Spleen (tissue), 11 donors: ENCODE measurements at regions not wholly inside any gene's neighbourhood (a gene's known extent, or its start where the extent isn't known, plus 50 kb on each side); places are given as distances from the start of the nearest gene placed in this dataset.

Experiments used
- DNase-seq: peaks from one replicate; pipeline ENCODE4 v3.0.0-alpha.2; 2020
- H3K27ac ChIP-seq, 8 donors: fragments of 200-600 bp; sonication (generic) in 7 of 8; 1 replicate in 4 of 8; 2 replicates in 4 of 8; pipeline versions ENCODE4 v1.5.0 to v1.8.0; 2016 to 2021; ENCODE audit warnings: inconsistent platforms in 4 of 8, mild to moderate bottlenecking in 4 of 8, moderate library complexity in 1 of 8
- H3K27me3 ChIP-seq, 7 donors: fragments of 200-600 bp; sonication (generic) in 6 of 7; replicated peaks in 1 of 7; 1 replicate in 4 of 7; 2 replicates in 3 of 7; pipeline versions ENCODE4 v1.5.0 to v1.8.0; 2016 to 2021; ENCODE audit warnings: inconsistent platforms in 3 of 7, mild to moderate bottlenecking in 1 of 7
- H3K36me3 ChIP-seq, 6 donors: fragments of 200-600 bp; sonication (generic) in 5 of 6; 1 replicate in 4 of 6; 2 replicates in 2 of 6; pipeline versions ENCODE4 v1.5.0 to v1.8.0; 2016 to 2021; ENCODE audit warnings: inconsistent platforms in 2 of 6
- H3K4me1 ChIP-seq, 6 donors: fragments of 200-600 bp; sonication (generic) in 5 of 6; 1 replicate in 3 of 6; 2 replicates in 3 of 6; pipeline versions ENCODE4 v1.5.0 to v1.8.0; 2016 to 2021; ENCODE audit warnings: inconsistent platforms in 3 of 6
- H3K4me3 ChIP-seq, 8 donors: fragments of 200-600 bp; sonication (generic) in 7 of 8; 1 replicate in 4 of 8; 2 replicates in 4 of 8; pipeline versions ENCODE4 v1.5.0 to v1.8.0; 2016 to 2021; ENCODE audit warnings: inconsistent platforms in 4 of 8, mild to moderate bottlenecking in 4 of 8, moderate library complexity in 2 of 8
- H3K9me3 ChIP-seq, 8 donors: fragments of 200-600 bp; sonication (generic) in 7 of 8; 1 replicate in 4 of 8; 2 replicates in 4 of 8; pipeline versions ENCODE4 v1.5.0 to v1.8.0; 2016 to 2021; ENCODE audit warnings: inconsistent platforms in 4 of 8
- POLR2A ChIP-seq, 3 donors: fragments of 450-650 bp; IDR thresholded peaks; one replicate each; pipeline ENCODE4 v1.5.1; 2017; ENCODE audit warnings: antibody characterized with exemption in 3 of 3, mild to moderate bottlenecking in 1 of 3
- POLR2AphosphoS5 ChIP-seq, 3 donors: sonication (generic); formaldehyde crosslinking; IDR thresholded peaks; one replicate each; pipeline ENCODE4 v1.5.1; 2017; ENCODE audit warnings: antibody characterized with exemption in 3 of 3
- WGBS, 5 donors: extraction: QIAGEN DNeasy Blood & Tissue Kit in 3 of 5; methylation state at CpG; one replicate each; pipeline versions ENCODE4 v1.1.5 to v1.1.7; 2013 to 2018; 5-methylcytosine and 5-hydroxymethylcytosine counted together
- intact Hi-C: fragments of 100-400 bp; cut with DNase I; formaldehyde crosslinking; loops from one replicate; pipeline ENCODE4 v1.15.0; 2023; ENCODE audit warnings: low total_unique reads
- microRNA-seq, 3 donors: library from miRNA; unstranded; fragments of <30 nt; microRNA quantifications; one replicate each; pipeline versions ENCODE4 to v1.1.0, GENCODE V29; 2019 to 2020
- small RNA-seq, 4 donors: library from RNA; depleted of rRNA; stranded (forward); fragments of <200 nt; gene quantifications; one replicate each; pipeline ENCODE3, GENCODE V24; 2016
- TF ChIP-seq, protein P1 (sequence below), 11 experiments: fragments of 200-600 bp in 7 of 11; fragments of 450-650 bp in 4 of 11; sonication (generic) in 4 of 11; IDR thresholded peaks in 8 of 11; conservative IDR thresholded peaks in 3 of 11; 1 replicate in 7 of 11; 2 replicates in 4 of 11; pipeline versions ENCODE4 v1.4.0 to v1.8.0; 2016 to 2021; ENCODE audit warnings: antibody characterized with exemption in 11 of 11, inconsistent platforms in 4 of 11, mild to moderate bottlenecking in 1 of 11
- donor health status: healthy with polysubstance abuse.
- donor health status: DM: no; HTN: no; CAD: no; lungs with moderate emphysema.
- donor health status: DM: no; HTN: no; CAD: no.
- donor health status: Bipolar disorder and iron deficiency.
- donor health status: healthy.
- donor health status: DM: no; HTN: no; CAD: no.
- donor health status: DM: yes; HTN: yes; CAD: no.

DNA sequence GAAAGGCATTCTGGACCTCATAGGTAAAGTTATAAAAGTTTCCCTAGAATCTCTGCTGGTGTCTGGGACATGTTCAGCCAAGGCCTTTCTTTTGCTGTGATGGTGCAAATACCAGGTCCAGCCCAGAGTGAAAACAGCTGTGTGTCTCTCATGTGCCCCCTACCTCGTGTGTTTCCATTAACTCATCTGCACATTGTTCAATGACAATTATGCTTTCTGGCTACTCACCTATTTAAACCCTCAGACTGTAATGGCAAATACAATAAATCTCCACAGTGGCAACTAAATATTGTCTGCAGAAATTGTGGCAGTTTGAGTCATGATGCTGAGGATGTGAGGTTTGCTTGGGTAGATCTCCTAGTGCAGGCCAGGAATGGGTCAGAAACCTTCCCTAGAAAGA lies 53.1 kb upstream of the GALNT15 start:
- intact Hi-C loops, result no loop called here
- DNase-seq, result no peak
- WGBS, 5 donors, result 28 to 63% (median 32%) methylated on average over 1 of the region's 1 CpG
- H3K27me3 ChIP-seq, result no peaks in the 10 kb centered on the region
- no peak overlapping the region for H3K4me3 ChIP-seq
- peak overlapping the region in 1 of 8 donors; percentile 16 for H3K27ac ChIP-seq
- TF ChIP-seq POLR2AphosphoS5 (IDR thresholded peaks at IDR 0.05), result no peak
- no peak for TF ChIP-seq POLR2A (IDR thresholded peaks at IDR 0.05)
- TF ChIP-seq, protein P1, sequence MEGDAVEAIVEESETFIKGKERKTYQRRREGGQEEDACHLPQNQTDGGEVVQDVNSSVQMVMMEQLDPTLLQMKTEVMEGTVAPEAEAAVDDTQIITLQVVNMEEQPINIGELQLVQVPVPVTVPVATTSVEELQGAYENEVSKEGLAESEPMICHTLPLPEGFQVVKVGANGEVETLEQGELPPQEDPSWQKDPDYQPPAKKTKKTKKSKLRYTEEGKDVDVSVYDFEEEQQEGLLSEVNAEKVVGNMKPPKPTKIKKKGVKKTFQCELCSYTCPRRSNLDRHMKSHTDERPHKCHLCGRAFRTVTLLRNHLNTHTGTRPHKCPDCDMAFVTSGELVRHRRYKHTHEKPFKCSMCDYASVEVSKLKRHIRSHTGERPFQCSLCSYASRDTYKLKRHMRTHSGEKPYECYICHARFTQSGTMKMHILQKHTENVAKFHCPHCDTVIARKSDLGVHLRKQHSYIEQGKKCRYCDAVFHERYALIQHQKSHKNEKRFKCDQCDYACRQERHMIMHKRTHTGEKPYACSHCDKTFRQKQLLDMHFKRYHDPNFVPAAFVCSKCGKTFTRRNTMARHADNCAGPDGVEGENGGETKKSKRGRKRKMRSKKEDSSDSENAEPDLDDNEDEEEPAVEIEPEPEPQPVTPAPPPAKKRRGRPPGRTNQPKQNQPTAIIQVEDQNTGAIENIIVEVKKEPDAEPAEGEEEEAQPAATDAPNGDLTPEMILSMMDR (IDR thresholded peaks at IDR 0.05 in 8 of 11, conservative IDR thresholded peaks at IDR 0.05 in 3 of 11), result no peak
- H3K36me3 ChIP-seq, result no peaks in the 10 kb centered on the region
- peaks cover 0 to 3% (median 0%) of the 10 kb centered on the region in 8 donors for H3K9me3 ChIP-seq
- H3K4me1 ChIP-seq, result peaks cover 0 to 7% (median 0%) of the 10 kb centered on the region in 6 donors

DNA sequence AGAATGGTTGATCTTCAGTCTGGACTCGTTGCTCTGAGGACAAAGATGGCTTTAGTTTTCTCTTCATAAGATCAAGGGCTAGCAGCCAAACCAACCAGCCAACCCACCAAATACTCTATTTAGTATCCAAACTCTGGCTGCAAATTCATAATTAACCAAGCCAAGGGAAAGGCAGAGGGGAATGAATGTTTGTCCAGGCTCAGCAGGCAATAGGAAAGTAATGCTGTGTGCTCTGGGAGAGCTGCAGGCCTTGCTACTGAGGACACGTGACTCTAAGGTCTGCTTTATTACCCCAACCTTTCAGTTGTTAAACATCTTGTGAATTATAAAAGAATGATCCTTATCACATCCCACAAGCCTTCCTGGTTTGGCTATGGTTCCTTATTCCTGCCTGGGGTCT lies 52.3 kb upstream of the GALNT15 start:
- TF ChIP-seq POLR2AphosphoS5 (IDR thresholded peaks at IDR 0.05), result no peak
- TF ChIP-seq POLR2A (IDR thresholded peaks at IDR 0.05), result no peak
- TF ChIP-seq, protein P1 (IDR thresholded peaks at IDR 0.05 in 8 of 11, conservative IDR thresholded peaks at IDR 0.05 in 3 of 11), result no peak
- 69 to 86% (median 74%) methylated on average over 2 of the region's 2 CpGs for WGBS, 5 donors

DNA sequence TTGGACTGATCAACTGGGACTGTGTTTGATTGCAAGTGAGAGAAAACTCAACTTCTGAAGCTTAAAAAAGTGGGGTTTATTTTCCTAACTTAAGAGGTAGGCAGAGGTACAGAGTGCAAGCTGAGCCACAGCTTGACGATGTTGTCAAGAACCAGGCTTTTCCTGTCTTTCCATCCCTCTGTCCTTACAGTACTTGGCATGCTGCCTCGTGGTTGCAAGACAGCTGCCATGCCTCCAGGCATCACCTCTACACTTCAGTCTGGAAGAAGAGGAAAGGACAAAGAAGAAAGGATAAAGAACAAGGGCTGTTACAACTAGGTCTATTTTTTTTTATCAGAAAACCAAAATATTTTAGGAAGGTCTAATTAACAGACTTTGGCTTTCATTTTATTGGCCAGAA lies 51.8 kb upstream of the GALNT15 start:
- 60 to 83% (median 75%) methylated on average over 2 of the region's 2 CpGs for WGBS, 5 donors
- Histone ChIP-seq H3K4me3 (no peak overlapping the region), H3K36me3 (no peaks in the 10 kb centered on the region), H3K9me3 (peaks cover 0 to 3% (median 0%) of the 10 kb centered on the region in 8 donors), H3K27ac (no peak overlapping the region), H3K4me1 (peaks cover 0 to 7% (median 0%) of the 10 kb centered on the region in 6 donors), H3K27me3 (no peaks in the 10 kb centered on the region)
- no peak for TF ChIP-seq POLR2A (IDR thresholded peaks at IDR 0.05)
- TF ChIP-seq, protein P1 (IDR thresholded peaks at IDR 0.05 in 8 of 11, conservative IDR thresholded peaks at IDR 0.05 in 3 of 11), result no peak
- TF ChIP-seq POLR2AphosphoS5 (IDR thresholded peaks at IDR 0.05), result no peak
- intact Hi-C loops, result no loop called here
- no peak for DNase-seq

More for the DNA sequence above, 52.3 kb upstream of the GALNT15 start:
- peaks cover 0 to 7% (median 0%) of the 10 kb centered on the region in 6 donors for H3K4me1 ChIP-seq
- no peaks in the 10 kb centered on the region for H3K36me3 ChIP-seq
- DNase-seq, result no peak
- intact Hi-C loops, result no loop called here
- H3K4me3 ChIP-seq, result no peak overlapping the region
- H3K9me3 ChIP-seq, result peaks cover 0 to 3% (median 0%) of the 10 kb centered on the region in 8 donors
- H3K27ac ChIP-seq, result no peak overlapping the region
- no peaks in the 10 kb centered on the region for H3K27me3 ChIP-seq

DNA sequence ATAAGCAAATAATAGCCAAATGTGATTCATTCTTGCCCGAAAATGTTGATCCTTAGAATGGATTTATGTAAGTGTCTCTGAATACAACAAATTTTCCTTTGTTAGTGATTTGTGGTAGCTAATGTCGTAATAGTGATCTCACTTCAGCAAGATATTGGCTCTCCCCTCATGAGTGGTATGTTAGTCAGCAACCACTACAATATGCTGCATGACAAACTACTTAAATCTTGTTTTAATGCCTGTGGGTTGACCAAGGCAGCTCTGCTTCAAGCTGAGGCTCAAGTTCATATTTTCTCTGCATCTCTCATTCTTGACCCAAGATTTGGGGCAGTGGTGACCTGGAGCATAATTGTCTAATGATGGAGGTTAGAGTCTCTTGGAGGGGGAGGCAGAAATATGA lies 49.8 kb upstream of the GALNT15 start:
- no peak for DNase-seq
- Histone ChIP-seq H3K36me3 (no peaks in the 10 kb centered on the region), H3K4me1 (peaks cover 0 to 7% (median 0%) of the 10 kb centered on the region in 6 donors), H3K4me3 (no peak overlapping the region), H3K9me3 (peaks cover 0 to 3% (median 0%) of the 10 kb centered on the region in 8 donors), H3K27ac (no peak overlapping the region), H3K27me3 (no peaks in the 10 kb centered on the region)
- TF ChIP-seq, protein P1 (IDR thresholded peaks at IDR 0.05 in 8 of 11, conservative IDR thresholded peaks at IDR 0.05 in 3 of 11), result no peak
- TF ChIP-seq POLR2AphosphoS5 (IDR thresholded peaks at IDR 0.05), result no peak
- no peak for TF ChIP-seq POLR2A (IDR thresholded peaks at IDR 0.05)
- 83 to 96% (median 91%) methylated on average over 2 of the region's 2 CpGs for whole genome bisulfite sequencing, 5 donors
- intact Hi-C loops, result no loop called here

Small RNAs in the stretch of these regions (microRNA-seq; reads per million reads assigned to microRNA genes)
- gene MIR563, result 0 reads per million in 3 donors

Small RNAs in the stretch of these regions (small RNA-seq; reads per million reads assigned to genes)
- gene MIR563, result 0 reads per million in 4 donors
